ENCODE measurements at regions not wholly inside any gene's neighbourhood (a gene's known extent, or its start where the extent isn't known, plus 50 kb on each side); places are given as distances from the start of the nearest gene placed in this dataset.

DNA sequence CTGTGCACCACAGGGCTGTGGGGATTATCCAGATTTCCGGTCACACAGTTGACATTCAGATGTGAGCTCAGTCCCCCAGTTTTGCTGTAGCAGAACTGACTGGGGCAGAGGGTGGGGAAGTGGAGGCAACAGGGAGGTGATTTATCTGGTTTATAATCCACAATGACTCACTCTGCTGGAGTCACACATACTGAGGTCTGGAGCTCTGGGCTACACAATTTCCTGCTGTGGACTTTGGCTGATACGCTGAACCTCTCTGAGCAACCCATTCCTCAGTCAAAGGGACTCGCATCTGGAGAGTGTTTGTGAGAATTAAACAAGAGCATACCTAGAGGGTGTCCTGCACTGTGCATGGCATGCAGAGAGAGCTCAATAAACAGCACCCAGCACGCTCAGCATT is 64.8 kb upstream of the PLPP4 start:
- no peaks in the 10 kb centered on the region for H3K4me1 Mint-ChIP-seq (ENCODE audit: low read depth)
- no peak overlapping the region for H3K4me3 Mint-ChIP-seq
- peaks cover 23% of the 10 kb centered on the region for H3K27me3 Mint-ChIP-seq
- no peaks in the 10 kb centered on the region for H3K36me3 Mint-ChIP-seq (ENCODE audit: low read depth)
- H3K27ac Mint-ChIP-seq: no peak overlapping the region
- no peaks in the 10 kb centered on the region for H3K9me3 Mint-ChIP-seq
- no peak for DNase-seq

DNA sequence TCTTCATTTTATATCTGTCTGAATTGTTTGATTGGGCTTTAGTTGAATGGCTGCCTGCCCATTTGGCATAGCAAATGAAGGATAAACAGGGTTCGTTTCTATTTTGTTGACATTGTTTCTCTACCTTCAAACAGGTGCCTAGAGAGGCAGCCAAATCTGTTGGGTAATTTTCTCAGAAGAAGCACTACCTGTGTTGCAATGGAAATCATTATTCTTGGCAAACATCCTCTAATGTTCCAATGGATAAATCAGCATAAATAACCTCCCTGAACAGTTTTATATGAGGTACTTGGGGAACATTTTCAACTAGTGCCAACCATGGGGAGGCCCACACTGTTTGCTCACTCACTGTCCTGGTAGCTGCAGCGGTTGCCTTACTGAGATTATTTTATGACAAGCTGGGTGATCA is 64.4 kb upstream of the PLPP4 start:
- Mint-ChIP-seq H3K27me3 (peaks cover 23% of the 10 kb centered on the region), H3K4me3 (no peak overlapping the region), H3K4me1 (ENCODE audit: low read depth) (no peaks in the 10 kb centered on the region), H3K27ac (no peak overlapping the region), H3K36me3 (ENCODE audit: low read depth) (no peaks in the 10 kb centered on the region), H3K9me3 (no peaks in the 10 kb centered on the region)
- DNase-seq: no peak

DNA sequence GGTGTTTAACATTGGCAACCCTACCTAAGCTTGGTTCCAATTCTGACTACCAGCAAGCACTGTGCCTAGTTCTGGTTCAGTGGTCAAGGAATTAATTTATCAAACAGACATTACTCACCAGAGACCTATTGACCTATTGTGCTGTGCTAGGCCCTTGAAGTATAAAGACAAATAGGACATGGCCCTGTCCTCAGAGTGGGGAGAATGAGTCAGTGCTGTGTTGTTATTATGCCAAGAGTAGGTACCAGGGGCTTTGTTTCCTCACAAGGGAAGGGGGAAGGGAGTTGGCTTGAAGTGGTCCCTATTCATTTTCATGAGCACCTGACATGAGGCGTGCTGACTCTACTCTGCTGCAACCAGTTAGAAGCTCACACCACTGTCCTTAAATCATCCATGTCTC is 62.6 kb upstream of the PLPP4 start:
- Mint-ChIP-seq H3K27ac (no peak overlapping the region), H3K4me1 (ENCODE audit: low read depth) (no peaks in the 10 kb centered on the region), H3K4me3 (no peak overlapping the region), H3K27me3 (peaks cover 23% of the 10 kb centered on the region), H3K36me3 (ENCODE audit: low read depth) (no peaks in the 10 kb centered on the region), H3K9me3 (no peaks in the 10 kb centered on the region)
- no peak for DNase-seq

DNA sequence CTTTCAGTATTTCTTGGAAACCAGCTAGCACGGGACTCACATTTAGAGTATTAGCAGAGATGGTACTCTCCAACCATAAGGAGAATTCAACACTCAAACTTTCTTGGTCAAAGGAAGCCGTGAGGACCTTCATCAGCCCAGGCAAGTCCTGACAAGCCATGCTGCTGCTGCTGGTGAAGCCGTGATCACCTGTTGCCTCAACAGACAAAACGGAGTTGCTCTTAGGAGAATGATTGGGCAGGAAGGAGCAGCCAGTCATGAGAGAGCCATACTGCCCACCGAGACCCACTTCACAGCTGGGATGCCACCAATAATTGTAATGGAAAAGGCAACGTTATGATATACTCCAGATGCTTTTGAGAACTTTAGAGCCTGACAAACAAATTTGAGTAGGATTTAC is 60.8 kb upstream of the PLPP4 start:
- no peak overlapping the region for H3K27ac Mint-ChIP-seq
- no peaks in the 10 kb centered on the region for H3K4me1 Mint-ChIP-seq (ENCODE audit: low read depth)
- no peaks in the 10 kb centered on the region for H3K9me3 Mint-ChIP-seq
- peaks cover 20% of the 10 kb centered on the region for H3K27me3 Mint-ChIP-seq
- no peaks in the 10 kb centered on the region for H3K36me3 Mint-ChIP-seq (ENCODE audit: low read depth)
- no peak overlapping the region for H3K4me3 Mint-ChIP-seq
- no peak for DNase-seq

DNA sequence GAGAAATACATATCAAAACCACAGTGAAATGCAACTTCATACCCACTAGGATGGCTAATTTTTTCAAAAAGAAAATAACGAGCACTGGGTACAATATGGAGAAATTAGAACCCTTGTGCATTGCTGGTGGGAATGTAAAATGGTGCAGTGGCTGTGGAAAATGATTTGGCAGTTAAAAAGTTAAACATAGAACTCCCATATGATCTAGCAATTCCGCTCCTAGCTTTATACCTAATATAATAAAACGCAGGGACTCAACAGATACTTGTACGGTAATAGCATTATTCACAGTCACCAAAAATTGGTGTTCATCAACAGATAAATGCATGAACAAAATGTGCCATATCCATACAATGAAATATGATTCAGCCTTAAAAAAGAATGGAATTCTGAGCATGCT is 58.8 kb upstream of the PLPP4 start:
- Mint-ChIP-seq H3K36me3 (ENCODE audit: low read depth) (no peaks in the 10 kb centered on the region), H3K27me3 (peaks cover 13% of the 10 kb centered on the region), H3K9me3 (no peaks in the 10 kb centered on the region), H3K4me1 (ENCODE audit: low read depth) (no peaks in the 10 kb centered on the region), H3K4me3 (no peak overlapping the region), H3K27ac (no peak overlapping the region)
- no peak for DNase-seq

DNA sequence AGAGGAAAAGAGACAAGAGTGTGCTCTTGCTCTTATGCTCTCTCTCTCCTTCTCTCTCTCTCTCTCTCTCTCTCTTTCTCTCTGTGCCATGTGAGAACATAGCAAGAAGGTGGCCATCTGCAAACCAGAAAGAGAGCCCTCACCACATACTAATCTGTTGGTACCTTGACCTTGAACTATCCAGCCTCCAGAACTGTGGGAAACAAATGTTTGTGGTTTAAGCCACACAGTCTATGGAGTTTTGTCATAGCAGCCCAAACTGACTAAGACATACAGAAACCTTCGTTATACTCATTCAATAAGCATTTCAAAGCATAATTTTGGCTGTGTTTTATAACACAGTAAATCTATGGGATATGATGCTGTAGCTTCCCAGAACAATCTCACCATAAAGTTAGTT is 56.4 kb upstream of the PLPP4 start:
- Mint-ChIP-seq H3K9me3 (no peaks in the 10 kb centered on the region), H3K4me1 (ENCODE audit: low read depth) (no peaks in the 10 kb centered on the region), H3K36me3 (ENCODE audit: low read depth) (no peaks in the 10 kb centered on the region), H3K27me3 (no peaks in the 10 kb centered on the region), H3K4me3 (no peak overlapping the region), H3K27ac (no peak overlapping the region)
- DNase-seq: no peak

DNA sequence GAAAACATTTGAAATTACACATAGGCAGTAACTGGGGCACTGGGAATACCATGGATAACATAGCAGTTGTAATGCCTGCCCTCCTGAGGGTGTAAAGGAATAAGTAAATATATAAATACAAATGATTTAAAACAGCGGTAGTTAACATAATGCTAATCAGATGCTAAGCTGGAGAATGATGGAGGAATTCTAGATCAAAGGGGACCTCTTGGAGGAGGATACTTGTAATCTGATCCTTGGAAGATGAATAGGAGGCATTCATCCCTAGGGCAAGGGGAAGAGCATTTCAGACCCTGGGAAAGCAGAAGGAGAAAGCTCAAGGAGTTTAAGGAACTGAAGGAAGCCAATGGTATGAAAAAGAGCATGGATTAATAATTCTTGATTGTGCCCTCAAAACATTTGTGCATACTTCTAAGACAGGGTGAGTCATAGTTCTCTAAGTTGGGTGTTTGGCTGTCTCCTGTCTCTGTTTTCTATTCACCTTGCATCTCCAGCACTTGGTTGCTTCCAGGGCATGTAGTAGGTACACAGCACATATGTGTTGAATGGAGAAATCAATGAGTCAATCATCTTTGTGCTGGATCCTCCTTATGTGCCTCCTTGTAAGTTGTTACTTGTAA is 54.8 kb upstream of the PLPP4 start:
- DNase-seq: no peak
- no peaks in the 10 kb centered on the region for H3K27me3 Mint-ChIP-seq
- H3K9me3 Mint-ChIP-seq: no peaks in the 10 kb centered on the region
- H3K4me1 Mint-ChIP-seq (ENCODE audit: low read depth): no peaks in the 10 kb centered on the region
- H3K4me3 Mint-ChIP-seq: no peak overlapping the region
- no peaks in the 10 kb centered on the region for H3K36me3 Mint-ChIP-seq (ENCODE audit: low read depth)
- H3K27ac Mint-ChIP-seq: no peak overlapping the region

DNA sequence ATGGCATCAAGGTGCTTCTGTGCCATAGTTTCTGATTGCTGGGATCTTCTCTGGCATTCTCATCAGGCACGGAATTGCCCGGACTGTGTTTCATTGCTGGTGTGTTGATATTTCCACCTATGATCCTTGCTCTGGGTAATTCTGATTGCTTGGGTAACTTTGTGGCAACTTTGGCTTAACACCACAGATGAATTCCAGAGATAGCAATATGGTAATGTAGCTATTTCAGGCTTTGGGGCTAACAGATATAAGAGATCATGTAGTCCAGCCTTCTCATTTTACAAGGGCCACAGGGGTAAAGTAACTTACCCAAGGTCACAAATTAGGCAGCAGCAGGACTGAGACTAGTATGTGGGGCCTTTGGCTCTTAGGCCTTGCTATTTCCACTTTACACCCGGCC is 53.9 kb upstream of the PLPP4 start:
- Mint-ChIP-seq H3K9me3 (no peaks in the 10 kb centered on the region), H3K27ac (no peak overlapping the region), H3K4me1 (ENCODE audit: low read depth) (no peaks in the 10 kb centered on the region), H3K36me3 (ENCODE audit: low read depth) (no peaks in the 10 kb centered on the region), H3K27me3 (no peaks in the 10 kb centered on the region), H3K4me3 (no peak overlapping the region)
- no peak for DNase-seq

DNA sequence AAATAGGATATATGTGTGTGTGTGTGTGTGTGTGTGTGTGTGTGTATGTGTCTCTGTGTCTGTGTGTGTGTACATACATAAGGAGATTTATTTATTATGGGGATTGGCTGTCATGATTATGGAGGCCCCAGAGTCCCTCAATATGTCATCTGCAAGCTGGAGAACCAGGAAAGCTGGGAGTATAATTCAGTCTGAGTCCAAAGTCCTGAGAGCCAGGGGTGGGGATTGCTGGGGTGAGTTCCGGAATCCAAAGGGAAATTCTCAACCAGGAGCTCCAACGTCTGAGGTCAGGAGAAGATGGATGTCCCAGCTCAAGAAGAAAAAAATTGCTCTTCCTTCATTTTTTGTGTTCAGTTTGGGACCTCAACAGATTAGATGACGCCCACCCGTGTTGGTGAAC is 50.7 kb upstream of the PLPP4 start:
- Mint-ChIP-seq H3K27ac (no peak overlapping the region), H3K36me3 (ENCODE audit: low read depth) (no peaks in the 10 kb centered on the region), H3K27me3 (peaks cover 6% of the 10 kb centered on the region), H3K9me3 (no peaks in the 10 kb centered on the region), H3K4me1 (ENCODE audit: low read depth) (no peaks in the 10 kb centered on the region), H3K4me3 (no peak overlapping the region)
- no peak for DNase-seq
